Osteoblast (primary cell): ENCODE measurements at regions not wholly inside any gene's neighbourhood (a gene's known extent, or its start where the extent isn't known, plus 50 kb on each side); places are given as distances from the start of the nearest gene placed in this dataset.
"Not testable (repeated sequence)": the region's sequence is repeated elsewhere in the genome, so short reads cannot be mapped to it uniquely, and the experiment has no call there.

Experiments used
- DNase-seq: peaks from one replicate; pipeline ENCODE4 v3.0.0; 2011; ENCODE audit warnings: low spot score, mixed read lengths; ENCODE audit not compliant: insufficient read length; ENCODE audit errors: missing footprints
- H2AFZ ChIP-seq: 2 replicates; pipeline ENCODE4 v1.6.0; 2011; ENCODE audit warnings: mild to moderate bottlenecking, low read length
- H3K27ac ChIP-seq: 2 replicates; pipeline ENCODE4 v1.5.1; 2011; ENCODE audit warnings: mild to moderate bottlenecking, low read depth, low read length, moderate library complexity
- H3K27me3 ChIP-seq: 2 replicates; pipeline ENCODE4 v1.6.0; 2012; ENCODE audit warnings: mild to moderate bottlenecking, control low read depth, inconsistent platforms, low read length, moderate library complexity; ENCODE audit not compliant: insufficient read depth
- H3K36me3 ChIP-seq: 2 replicates; pipeline ENCODE4 v1.5.1; 2011; ENCODE audit warnings: mild to moderate bottlenecking, low read length, control low read depth, moderate library complexity; ENCODE audit not compliant: insufficient read depth
- H3K4me1 ChIP-seq: 2 replicates; pipeline ENCODE4 v1.5.1; 2011; ENCODE audit warnings: mild to moderate bottlenecking, low read length, control low read depth, moderate library complexity; ENCODE audit not compliant: insufficient read depth
- H3K4me2 ChIP-seq: 2 replicates; pipeline ENCODE4 v1.6.0; 2011; ENCODE audit warnings: mild to moderate bottlenecking, low read length; ENCODE audit not compliant: insufficient read depth
- H3K4me3 ChIP-seq: fragments of 200-600 bp; sonication (generic); 3 replicates; pipeline ENCODE4 v1.5.1; 2012; ENCODE audit warnings: mild to moderate bottlenecking, low read length, inconsistent platforms; ENCODE audit not compliant: insufficient read depth
- H3K79me2 ChIP-seq: 2 replicates; pipeline ENCODE4 v1.6.0; 2012; ENCODE audit warnings: mild to moderate bottlenecking, low read length, control low read depth, inconsistent platforms; ENCODE audit not compliant: insufficient read depth
- H3K9me3 ChIP-seq: 2 replicates; pipeline ENCODE4 v1.5.1; 2011; ENCODE audit warnings: low read depth, low read length, control low read depth
- H4K20me1 ChIP-seq: 2 replicates; pipeline ENCODE4 v1.6.0; 2012; ENCODE audit warnings: mild to moderate bottlenecking, low read length, control low read depth; ENCODE audit not compliant: insufficient read depth
- CTCF ChIP-seq: IDR thresholded peaks from 2 replicates; pipeline ENCODE4 v1.5.1; 2011; ENCODE audit warnings: mild to moderate bottlenecking, low read depth, low read length, moderate library complexity; ENCODE audit errors: extremely low read depth

- Histone ChIP-seq H3K79me2 (no peaks in the 10 kb centered on the region), H4K20me1 (no peaks in the 10 kb centered on the region), H3K9me3 (no peaks in the 10 kb centered on the region), H3K4me1 (no peaks in the 10 kb centered on the region), H2AFZ (no peak overlapping the region), H3K4me3 (no peak overlapping the region), H3K36me3 (no peaks in the 10 kb centered on the region), H3K27me3 (no peaks in the 10 kb centered on the region), H3K27ac (no peak overlapping the region), H3K4me2 (no peak overlapping the region)
- no peak for DNase-seq
- TF ChIP-seq CTCF, result no peak
These were observed 407.6 kb downstream of the RAB38 start for GRCh38 chr11:87767615-87768014.

- H3K4me2 ChIP-seq, DNase-seq, H3K4me1 ChIP-seq, H3K27me3 ChIP-seq, H4K20me1 ChIP-seq, H3K4me3 ChIP-seq, H3K36me3 ChIP-seq, H3K79me2 ChIP-seq, H3K9me3 ChIP-seq, H2AFZ ChIP-seq, H3K27ac ChIP-seq: not testable (repeated sequence)
These were observed 411.2 kb downstream of the RAB38 start for GRCh38 chr11:87764075-87764474.

- DNase-seq, result peak; percentile 22
- no peak for TF ChIP-seq CTCF
- H3K27ac ChIP-seq, result no peak overlapping the region
- no peaks in the 10 kb centered on the region for H3K9me3 ChIP-seq
- H3K27me3 ChIP-seq, result no peaks in the 10 kb centered on the region
- no peak overlapping the region for H3K4me3 ChIP-seq
- no peak overlapping the region for H3K4me2 ChIP-seq
- H3K4me1 ChIP-seq, result no peaks in the 10 kb centered on the region
- H3K79me2 ChIP-seq, result no peaks in the 10 kb centered on the region
- no peaks in the 10 kb centered on the region for H4K20me1 ChIP-seq
- no peaks in the 10 kb centered on the region for H3K36me3 ChIP-seq
- H2AFZ ChIP-seq, result no peak overlapping the region
These were observed 420.6 kb downstream of the RAB38 start for GRCh38 chr11:87754685-87755084.

GRCh38 chr11:87753143-87753542, 422.1 kb downstream of the RAB38 start:
- no peaks in the 10 kb centered on the region for H3K27me3 ChIP-seq
- H3K4me3 ChIP-seq, result no peak overlapping the region
- no peak overlapping the region for H3K4me2 ChIP-seq
- H3K9me3 ChIP-seq, result no peaks in the 10 kb centered on the region
- H3K79me2 ChIP-seq, result no peaks in the 10 kb centered on the region
- H3K36me3 ChIP-seq, result no peaks in the 10 kb centered on the region
- no peaks in the 10 kb centered on the region for H4K20me1 ChIP-seq
- no peak for TF ChIP-seq CTCF
- no peak for DNase-seq
- H3K4me1 ChIP-seq, result no peaks in the 10 kb centered on the region
- H3K27ac ChIP-seq, result no peak overlapping the region
- no peak overlapping the region for H2AFZ ChIP-seq

GRCh38 chr11:87743007-87743406, 432.2 kb downstream of the RAB38 start:
- no peaks in the 10 kb centered on the region for H3K79me2 ChIP-seq
- H4K20me1 ChIP-seq, result no peaks in the 10 kb centered on the region
- no peak for DNase-seq
- TF ChIP-seq CTCF, result no peak
- H3K27ac ChIP-seq, result no peak overlapping the region
- no peaks in the 10 kb centered on the region for H3K9me3 ChIP-seq
- H2AFZ ChIP-seq, result no peak overlapping the region
- H3K4me1 ChIP-seq, result no peaks in the 10 kb centered on the region
- no peak overlapping the region for H3K4me3 ChIP-seq
- no peaks in the 10 kb centered on the region for H3K27me3 ChIP-seq
- no peaks in the 10 kb centered on the region for H3K36me3 ChIP-seq
- H3K4me2 ChIP-seq, result no peak overlapping the region
